MV-4-11 (cell line): ENCODE measurements at regions not wholly inside any gene's neighbourhood (a gene's known extent, or its start where the extent isn't known, plus 50 kb on each side); places are given as distances from the start of the nearest gene placed in this dataset.
A peak's percentile ranks its signal among the peaks of the same experiment; 100 is the strongest.

Experiments used
- DNase-seq: peaks from one replicate; lab custom pipeline; 2025; lab: John Stamatoyannopoulos, UW

GRCh38 chr2:163368655-163369054 is 367.2 kb downstream of the FIGN start:
- no peak for DNase-seq

- DNase-seq = no peak
These were observed 367.8 kb downstream of the FIGN start for GRCh38 chr2:163367825-163368582.

- peak; percentile 24 for DNase-seq
These were observed 371.1 kb downstream of the FIGN start for GRCh38 chr2:163364736-163365135.

- no peak for DNase-seq
These were observed 382.3 kb downstream of the FIGN start for GRCh38 chr2:163353551-163353950.

GRCh38 chr2:163351966-163352365 is 383.8 kb downstream of the FIGN start:
- no peak for DNase-seq

- no peak for DNase-seq
These were observed 384.7 kb downstream of the FIGN start for GRCh38 chr2:163351143-163351542.

- DNase-seq = peak; percentile 97
These were observed 386.9 kb downstream of the FIGN start for GRCh38 chr2:163348857-163349380.

- peak; percentile 69 for DNase-seq
These were observed 387.6 kb downstream of the FIGN start for GRCh38 chr2:163347982-163348856.

GRCh38 chr2:163345795-163346573 is 389.8 kb downstream of the FIGN start:
- DNase-seq = peak; percentile 44

GRCh38 chr2:163343316-163343715 is 392.5 kb downstream of the FIGN start:
- no peak for DNase-seq

- DNase-seq = no peak
These were observed 394.4 kb downstream of the FIGN start for GRCh38 chr2:163341426-163341825.

- no peak for DNase-seq
These were observed 397.5 kb downstream of the FIGN start for GRCh38 chr2:163338270-163338669.

- no peak for DNase-seq
These were observed 411.1 kb downstream of the FIGN start for GRCh38 chr2:163324677-163325076.

- DNase-seq = peak; percentile 90
These were observed 416.8 kb downstream of the FIGN start for GRCh38 chr2:163319006-163319405.

GRCh38 chr2:163314712-163315111 is 421.1 kb downstream of the FIGN start:
- no peak for DNase-seq

- peak; percentile 46 for DNase-seq
These were observed 423.1 kb downstream of the FIGN start for GRCh38 chr2:163312713-163313112.

GRCh38 chr2:163306647-163307046 is 429.2 kb downstream of the FIGN start:
- no peak for DNase-seq

- no peak for DNase-seq
These were observed 433.7 kb downstream of the FIGN start for GRCh38 chr2:163302141-163302540.

- DNase-seq = no peak
These were observed 444.0 kb downstream of the FIGN start for GRCh38 chr2:163291790-163292189.

GRCh38 chr2:163281717-163282116 is 443.1 kb upstream of the KCNH7 start:
- DNase-seq = no peak

- DNase-seq = no peak
These were observed 430.9 kb upstream of the KCNH7 start for GRCh38 chr2:163269374-163270021.

- peak; percentile 52 for DNase-seq
These were observed 428.2 kb upstream of the KCNH7 start for GRCh38 chr2:163266772-163267171.
